Panc1 (cell line): ENCODE measurements at regions not wholly inside any gene's neighbourhood (a gene's known extent, or its start where the extent isn't known, plus 50 kb on each side); places are given as distances from the start of the nearest gene placed in this dataset.

ENCODE experiments used
- ATAC-seq: fragments of 200-7000 bp; cut with Tn5 transposase; 2 replicates; pipeline ENCODE4 v1.9.1; 2020; ENCODE audit warnings: mild to moderate bottlenecking, moderate library complexity
- BruUV-seq: library from RNA; stranded (reverse); fragments of 400-500 nt; replicated peaks from 2 replicates; lab custom pipeline; 2021; lab: Mats Ljungman, UMichigan
- CTCF ChIA-PET: fragments of 300-600 bp; sonication (Branson Sonifier 250); formaldehyde crosslinking; loops from one replicate; lab custom pipeline; 2022; ENCODE audit warnings: antibody characterized with exemption; lab: Charles Lee
- POLR2A ChIA-PET: fragments of 300-600 bp; sonication (Branson Sonifier 250); formaldehyde crosslinking; loops from one replicate; lab custom pipeline; 2022; ENCODE audit warnings: antibody characterized with exemption; lab: Charles Lee
- DNase-seq: peaks from one replicate; pipeline ENCODE4 v3.0.0-alpha.2; 2010; ENCODE audit warnings: low read depth, low spot score
- H3K27ac ChIP-seq: 2 replicates; pipeline ENCODE4 v1.5.1; 2011; ENCODE audit warnings: mild to moderate bottlenecking, low read length, inconsistent platforms
- H3K27me3 ChIP-seq: fragments of 200-500 bp; sonication (Bioruptor generic); 2 replicates; pipeline ENCODE4 v1.6.0; 2014; ENCODE audit warnings: low read length, inconsistent platforms; ENCODE audit not compliant: control insufficient read depth, insufficient read depth
- H3K36me3 ChIP-seq: fragments of 200-500 bp; sonication (Bioruptor generic); 2 replicates; pipeline ENCODE4 v1.5.1; 2014; ENCODE audit warnings: inconsistent platforms, mild to moderate bottlenecking, low read length, moderate library complexity; ENCODE audit not compliant: control insufficient read depth, insufficient read depth
- H3K4me1 ChIP-seq: 2 replicates; pipeline ENCODE4 v1.5.1; 2011; ENCODE audit warnings: inconsistent platforms, mild to moderate bottlenecking, low read length, moderate library complexity; ENCODE audit not compliant: control insufficient read depth, insufficient read depth
- H3K4me3 ChIP-seq, 2 experiments: 2 replicates each; pipeline ENCODE4 v1.5.1; 2011 to 2012; ENCODE audit warnings: low read depth in 2 of 2, low read length in 2 of 2, mild to moderate bottlenecking in 2 of 2, inconsistent platforms in 1 of 2, moderate library complexity in 1 of 2
- H3K9me3 ChIP-seq: fragments of 200-500 bp; sonication (Bioruptor generic); 2 replicates; pipeline ENCODE4 v1.5.1; 2014; ENCODE audit warnings: low read depth, mild to moderate bottlenecking, inconsistent platforms, low read length, moderate library complexity; ENCODE audit not compliant: control insufficient read depth, insufficient read depth
- CTCF ChIP-seq: fragments of 450-650 bp; IDR thresholded peaks from 2 replicates; pipeline ENCODE4 v1.5.1; 2017; ENCODE audit warnings: mild to moderate bottlenecking
- POLR2AphosphoS5 ChIP-seq: IDR thresholded peaks from 2 replicates; pipeline ENCODE4 v1.6.1; 2012; ENCODE audit warnings: mild to moderate bottlenecking, low read depth, low read length, moderate library complexity
- REST ChIP-seq, 2 experiments: IDR thresholded peaks; 2 replicates each; pipeline ENCODE4 v1.6.1; 2011 to 2012; ENCODE audit warnings: low read depth in 2 of 2, control low read depth in 1 of 2, low read length in 1 of 2, mild to moderate bottlenecking in 1 of 2, moderate library complexity in 1 of 2; ENCODE audit not compliant: insufficient read depth in 1 of 2
- SIN3A ChIP-seq: IDR thresholded peaks from 2 replicates; pipeline ENCODE4 v1.6.1; 2012; ENCODE audit warnings: low read depth, mild to moderate bottlenecking, low read length, moderate library complexity, borderline replicate concordance; ENCODE audit not compliant: insufficient read depth
- TCF7L2 ChIP-seq: IDR thresholded peaks from 2 replicates; pipeline ENCODE4 v1.6.1; 2011; ENCODE audit warnings: mild to moderate bottlenecking, low read depth, low read length, inconsistent platforms
- in situ Hi-C: cut with HindIII; loops from 2 replicates; pipeline ENCODE4 v1.10.0; 2016; ENCODE audit warnings: low sequenced_read_pairs, low pct_unique_long_range_greater_than_20kb
- intact Hi-C: fragments of 100-400 bp; cut with micrococcal nuclease; formaldehyde crosslinking; loops from one replicate; pipeline ENCODE4 v1.10.0; 2022; ENCODE audit not compliant: unreplicated experiment

DNA sequence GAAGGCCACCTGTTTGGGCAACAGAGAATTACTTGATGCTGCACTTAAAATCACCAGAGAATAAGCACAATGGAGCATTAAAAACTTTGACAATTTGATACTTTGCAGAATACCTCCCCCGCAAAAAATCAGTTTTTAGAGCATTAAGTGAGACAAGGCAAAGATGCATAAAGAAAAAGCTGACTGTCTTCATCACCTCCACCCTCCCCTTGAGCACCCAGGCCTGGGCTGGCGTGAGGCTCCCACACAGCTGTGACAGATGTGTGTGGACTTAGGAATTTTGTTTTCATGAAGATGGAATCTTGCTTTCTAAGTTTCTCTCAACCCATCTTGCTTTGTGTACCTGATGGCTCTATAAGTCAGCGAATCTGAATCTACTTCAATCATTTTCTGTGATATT is 242.2 kb downstream of the EMX2 start:
- peaks cover 10% of the 10 kb centered on the region; the same call in 1 of the 2 replicates for H3K27me3 ChIP-seq
- intact Hi-C loops, result no loop called here
- POLR2A ChIA-PET, result no interaction called here
- H3K27ac ChIP-seq, result no peak overlapping the region
- ATAC-seq, result no peak
- no peaks in the 10 kb centered on the region for H3K36me3 ChIP-seq
- CTCF ChIA-PET, result no interaction called here
- no TSS peak for BruUV-seq
- in situ Hi-C loops, result no loop called here
- no peaks in the 10 kb centered on the region for H3K4me1 ChIP-seq
- H3K9me3 ChIP-seq, result no peaks in the 10 kb centered on the region
- TF ChIP-seq REST (IDR thresholded peaks at IDR 0.05; ENCODE audit: insufficient read depth in 1 of 2, low read depth in 2 of 2, low read length in 1 of 2), result no peak
- no peak for TF ChIP-seq TCF7L2
- no peak for TF ChIP-seq SIN3A
- no peak for TF ChIP-seq CTCF
- TF ChIP-seq POLR2AphosphoS5, result no peak
- no peak overlapping the region for H3K4me3 ChIP-seq
- DNase-seq, result no peak

- in situ Hi-C loops, result no loop called here
- no peak overlapping the region for H3K4me3 ChIP-seq
- no TSS peak for BruUV-seq
Observed at GRCh38 chr10:117788911-117789310, 246.4 kb downstream of the EMX2 start.

More at GRCh38 chr10:117788911-117789310, 246.4 kb downstream of the EMX2 start:
- Histone ChIP-seq H3K4me1 (no peaks in the 10 kb centered on the region), H3K27me3 (peaks cover 19% of the 10 kb centered on the region; the same call in 1 of the 2 replicates), H3K9me3 (no peaks in the 10 kb centered on the region), H3K36me3 (no peaks in the 10 kb centered on the region), H3K27ac (no peak overlapping the region)
- intact Hi-C loops, result no loop called here
- ChIA-PET CTCF (interaction anchor here (0.5 kb wide), 1 partner anchor 452 kb away, joined by 5 read pairs; no protein-coding TSS in a partner anchor), POLR2A (no interaction called here)
- TF ChIP-seq CTCF (no peak), REST (IDR thresholded peaks at IDR 0.05; ENCODE audit: insufficient read depth in 1 of 2, low read depth in 2 of 2, low read length in 1 of 2) (no peak), POLR2AphosphoS5 (no peak), TCF7L2 (no peak), SIN3A (no peak)
- ATAC-seq (no peak), DNase-seq (no peak)
